HUES64 (cell line): ENCODE measurements at regions not wholly inside any gene's neighbourhood (a gene's known extent, or its start where the extent isn't known, plus 50 kb on each side); places are given as distances from the start of the nearest gene placed in this dataset.

Experiments
- H3K27ac ChIP-seq: 2 replicates; pipeline ENCODE4 v1.7.0; 2013; ENCODE audit warnings: low read depth, low read length, inconsistent platforms
- H3K27me3 ChIP-seq: 2 replicates; pipeline ENCODE4 v1.6.1; 2013; ENCODE audit warnings: mild to moderate bottlenecking, low read length; ENCODE audit not compliant: insufficient read depth
- H3K36me3 ChIP-seq: 2 replicates; pipeline ENCODE4 v1.6.1; 2013; ENCODE audit warnings: mild to moderate bottlenecking, low read length; ENCODE audit not compliant: insufficient read depth
- H3K4me1 ChIP-seq: 2 replicates; pipeline ENCODE4 v1.6.1; 2013; ENCODE audit warnings: mild to moderate bottlenecking, low read length, moderate library complexity; ENCODE audit not compliant: insufficient read depth
- H3K4me3 ChIP-seq: 2 replicates; pipeline ENCODE4 v1.5.1; 2013; ENCODE audit warnings: mild to moderate bottlenecking, low read length, moderate library complexity
- H3K9ac ChIP-seq: 2 replicates; pipeline ENCODE4 v1.6.1; 2013; ENCODE audit warnings: mild to moderate bottlenecking, low read depth, low read length
- H3K9me3 ChIP-seq: 2 replicates; pipeline ENCODE4 v1.6.1; 2013; ENCODE audit warnings: low read depth, low read length; ENCODE audit not compliant: insufficient read depth
- WGBS: fragments of 150-250, 120-280 bp; methylation state at CpG from one replicate; pipeline ENCODE4 v1.1.7; 2013; ENCODE audit warnings: missing lambda C conversion rate; 5-methylcytosine and 5-hydroxymethylcytosine counted together

GRCh38 chr5:74363603-74364205, 276.8 kb downstream of the ENC1 start:
- H3K4me3 ChIP-seq: no peak overlapping the region
- no peaks in the 10 kb centered on the region for H3K9me3 ChIP-seq
- no peak overlapping the region for H3K9ac ChIP-seq
- no peaks in the 10 kb centered on the region for H3K36me3 ChIP-seq
- no peaks in the 10 kb centered on the region for H3K27me3 ChIP-seq
- H3K4me1 ChIP-seq: no peaks in the 10 kb centered on the region
- WGBS: 94% methylated on average over 7 of the region's 7 CpGs
- no peak overlapping the region for H3K27ac ChIP-seq

- no peaks in the 10 kb centered on the region for H3K9me3 ChIP-seq
- H3K4me3 ChIP-seq: no peak overlapping the region
- H3K27me3 ChIP-seq: no peaks in the 10 kb centered on the region
- no peaks in the 10 kb centered on the region for H3K36me3 ChIP-seq
- no peak overlapping the region for H3K27ac ChIP-seq
- no peaks in the 10 kb centered on the region for H3K4me1 ChIP-seq
- H3K9ac ChIP-seq: no peak overlapping the region
- 85% methylated on average over 12 of the region's 13 CpGs for WGBS
These were observed 278.8 kb downstream of the ENC1 start for GRCh38 chr5:74361406-74362358.

- no peaks in the 10 kb centered on the region for H3K4me1 ChIP-seq
- no peaks in the 10 kb centered on the region for H3K36me3 ChIP-seq
- WGBS: 82% methylated on average over 7 of the region's 7 CpGs
- no peak overlapping the region for H3K9ac ChIP-seq
- no peak overlapping the region for H3K4me3 ChIP-seq
- H3K9me3 ChIP-seq: no peaks in the 10 kb centered on the region
- H3K27me3 ChIP-seq: no peaks in the 10 kb centered on the region
- no peak overlapping the region for H3K27ac ChIP-seq
These were observed 279.9 kb downstream of the ENC1 start for GRCh38 chr5:74360535-74361210.

DNA sequence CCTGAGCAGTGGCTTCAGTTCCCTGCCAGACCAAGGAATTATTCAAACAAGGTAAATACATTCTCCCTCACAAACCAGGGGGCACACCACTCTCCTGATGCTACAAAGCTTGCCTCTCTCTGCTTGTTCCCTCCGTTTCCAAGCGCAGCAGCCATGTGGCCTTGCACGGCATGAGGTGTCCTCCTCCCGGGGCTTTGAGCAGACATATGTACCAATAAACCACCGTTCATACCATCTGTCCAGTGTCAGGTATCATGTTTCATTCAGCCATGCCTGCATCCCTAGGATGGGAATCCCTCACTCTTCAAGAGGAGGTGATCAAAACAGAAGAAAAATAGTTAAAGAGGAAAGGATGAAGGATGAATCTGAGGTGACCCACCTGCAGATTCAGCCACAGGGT, 282.7 kb downstream of the ENC1 start:
- 58% methylated on average over 5 of the region's 5 CpGs for WGBS
- no peaks in the 10 kb centered on the region for H3K27me3 ChIP-seq
- no peak overlapping the region for H3K27ac ChIP-seq
- no peaks in the 10 kb centered on the region for H3K9me3 ChIP-seq
- no peaks in the 10 kb centered on the region for H3K4me1 ChIP-seq
- H3K9ac ChIP-seq: no peak overlapping the region
- H3K36me3 ChIP-seq: no peaks in the 10 kb centered on the region
- H3K4me3 ChIP-seq: no peak overlapping the region

DNA sequence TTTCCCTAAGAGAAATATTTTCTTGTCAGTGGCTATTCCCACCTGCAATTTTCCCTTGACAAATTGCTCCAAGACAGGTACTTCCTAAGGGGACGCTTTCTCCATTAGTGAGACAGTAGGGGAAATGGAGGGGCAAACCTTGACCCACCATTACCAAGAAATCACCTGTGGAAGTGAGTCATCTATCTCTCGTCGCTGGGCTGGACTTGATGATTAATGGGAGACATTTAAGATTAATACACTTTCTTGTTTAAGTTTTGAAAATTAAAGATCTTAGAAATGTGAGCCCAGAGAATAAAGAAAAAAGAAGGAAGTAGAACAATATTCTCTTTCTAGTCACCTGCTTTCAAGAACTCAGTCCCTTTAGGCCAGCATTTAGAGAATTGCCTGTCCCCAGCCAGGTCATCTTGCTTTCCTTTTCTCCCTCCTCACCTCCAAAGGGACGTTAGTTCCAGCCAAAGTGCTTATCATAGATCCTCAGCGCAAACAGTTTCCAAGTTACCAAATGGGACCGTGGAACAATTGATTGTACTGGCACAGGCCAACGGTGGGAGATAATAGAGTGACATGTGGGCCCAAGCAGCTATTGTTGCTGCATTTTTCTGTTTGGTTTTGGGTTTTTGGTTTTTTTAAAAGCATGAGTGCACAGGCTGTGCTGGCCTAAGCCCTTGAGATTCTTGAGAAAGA, 284.4 kb downstream of the ENC1 start:
- WGBS: 91% methylated on average over 4 of the region's 7 CpGs
- peaks cover 6% of the 10 kb centered on the region for H3K9me3 ChIP-seq
- H3K27ac ChIP-seq: no peak overlapping the region
- no peaks in the 10 kb centered on the region for H3K4me1 ChIP-seq
- H3K9ac ChIP-seq: no peak overlapping the region
- no peak overlapping the region for H3K4me3 ChIP-seq
- no peaks in the 10 kb centered on the region for H3K27me3 ChIP-seq
- H3K36me3 ChIP-seq: no peaks in the 10 kb centered on the region

DNA sequence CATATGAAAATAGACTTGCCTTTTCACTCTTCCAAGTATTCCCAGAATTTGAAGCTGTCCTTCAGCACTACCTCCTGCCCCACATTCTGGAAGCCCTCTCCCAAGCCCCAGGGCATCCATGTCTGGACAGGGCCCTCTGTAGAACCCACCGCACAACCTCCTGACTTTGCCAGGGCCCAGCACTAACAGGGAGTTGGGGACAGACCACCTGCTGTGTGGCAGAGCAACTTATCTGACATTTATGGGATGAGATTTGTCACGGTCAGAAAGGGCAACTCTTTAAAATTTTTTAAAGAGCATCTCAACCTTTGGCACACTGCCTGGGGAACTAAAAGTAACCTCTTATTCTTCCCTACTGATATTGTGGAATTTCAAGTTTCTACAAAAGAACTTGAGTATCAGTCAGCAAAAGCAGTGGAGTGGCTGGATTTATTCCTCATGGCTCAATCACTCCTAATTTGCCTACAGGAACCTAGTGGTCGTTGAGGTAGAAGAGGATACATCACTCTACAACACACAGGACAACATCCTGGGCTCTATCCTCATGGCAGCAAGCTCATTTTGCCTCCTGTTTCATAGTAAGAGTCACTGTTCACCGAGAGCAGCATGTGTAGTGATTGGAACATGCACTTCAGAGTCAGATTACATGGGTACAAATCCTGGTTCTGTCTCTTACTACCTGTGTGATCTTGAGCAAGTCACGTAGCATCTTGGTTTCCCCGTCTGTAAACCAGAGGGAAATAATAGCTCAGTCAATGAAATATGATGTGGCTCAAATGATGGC, 285.3 kb downstream of the ENC1 start:
- H3K36me3 ChIP-seq: no peaks in the 10 kb centered on the region
- H3K4me3 ChIP-seq: no peak overlapping the region
- 95% methylated on average over 6 of the region's 6 CpGs for WGBS
- peaks cover 10% of the 10 kb centered on the region for H3K9me3 ChIP-seq
- no peaks in the 10 kb centered on the region for H3K4me1 ChIP-seq
- no peaks in the 10 kb centered on the region for H3K27me3 ChIP-seq
- no peak overlapping the region for H3K9ac ChIP-seq
- H3K27ac ChIP-seq: no peak overlapping the region

GRCh38 chr5:74352256-74352655, 288.3 kb downstream of the ENC1 start:
- no peak overlapping the region for H3K4me3 ChIP-seq
- peaks cover 10% of the 10 kb centered on the region for H3K9me3 ChIP-seq
- WGBS: 96% methylated on average over 3 of the region's 4 CpGs
- H3K27me3 ChIP-seq: no peaks in the 10 kb centered on the region
- no peaks in the 10 kb centered on the region for H3K36me3 ChIP-seq
- H3K27ac ChIP-seq: no peak overlapping the region
- H3K9ac ChIP-seq: no peak overlapping the region
- H3K4me1 ChIP-seq: no peaks in the 10 kb centered on the region

DNA sequence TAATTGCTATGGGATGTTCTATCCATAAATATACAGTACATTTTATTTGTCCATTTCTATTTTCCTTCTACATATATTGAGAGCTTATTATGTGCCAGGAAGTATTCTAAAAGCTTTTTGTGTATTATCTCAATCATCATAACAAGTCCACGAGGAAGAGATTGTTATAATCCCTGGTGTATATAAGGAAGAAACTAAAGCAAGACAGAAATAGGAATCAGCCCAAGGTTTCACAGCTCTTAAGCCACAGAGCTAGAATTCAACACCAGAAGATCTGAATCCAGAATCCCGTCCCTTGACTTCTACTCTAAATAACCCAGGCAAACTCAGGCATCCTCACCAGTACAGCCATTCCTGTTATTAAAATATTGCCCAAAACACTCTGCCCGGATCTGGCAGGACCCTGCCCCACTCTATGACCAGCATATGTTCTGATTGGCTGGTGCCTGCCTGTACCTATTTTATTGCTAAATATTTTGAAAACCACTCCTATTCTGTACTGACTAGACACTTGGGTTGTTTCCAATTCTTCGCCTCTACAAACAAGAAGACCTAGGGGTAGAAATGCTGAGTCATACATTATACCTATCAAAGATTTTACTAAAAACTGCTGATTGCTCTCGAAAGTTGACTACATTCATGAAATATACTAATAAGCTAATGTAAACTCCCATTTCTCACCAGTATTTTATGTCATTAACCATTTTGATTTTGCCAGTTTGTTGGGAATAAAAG, 297.4 kb downstream of the ENC1 start:
- Histone ChIP-seq H3K27me3 (no peaks in the 10 kb centered on the region), H3K9ac (no peak overlapping the region), H3K27ac (no peak overlapping the region), H3K9me3 (no peaks in the 10 kb centered on the region), H3K36me3 (no peaks in the 10 kb centered on the region), H3K4me3 (no peak overlapping the region), H3K4me1 (no peaks in the 10 kb centered on the region)
- 95% methylated on average over 4 of the region's 5 CpGs for WGBS

- no peaks in the 10 kb centered on the region for H3K27me3 ChIP-seq
- no peak overlapping the region for H3K27ac ChIP-seq
- H3K4me3 ChIP-seq: no peak overlapping the region
- no peaks in the 10 kb centered on the region for H3K4me1 ChIP-seq
- H3K9me3 ChIP-seq: no peaks in the 10 kb centered on the region
- no peaks in the 10 kb centered on the region for H3K36me3 ChIP-seq
- no peak overlapping the region for H3K9ac ChIP-seq
- 89% methylated on average over 2 of the region's 2 CpGs for WGBS
These were observed 298.3 kb downstream of the ENC1 start for GRCh38 chr5:74342182-74342581.

GRCh38 chr5:74341221-74341620, 299.3 kb downstream of the ENC1 start:
- Histone ChIP-seq H3K9me3 (no peaks in the 10 kb centered on the region), H3K9ac (no peak overlapping the region), H3K36me3 (no peaks in the 10 kb centered on the region), H3K27ac (no peak overlapping the region), H3K4me3 (no peak overlapping the region), H3K4me1 (no peaks in the 10 kb centered on the region), H3K27me3 (no peaks in the 10 kb centered on the region)
- WGBS: 84% methylated on average over 2 of the region's 2 CpGs
